ENCODE measurements at regions not wholly inside any gene's neighbourhood (a gene's known extent, or its start where the extent isn't known, plus 50 kb on each side); places are given as distances from the start of the nearest gene placed in this dataset.

- H3K9ac ChIP-seq, result no peak overlapping the region
- H3K4me2 ChIP-seq, result no peak overlapping the region
- no peaks in the 10 kb centered on the region; the same call in 1 of the 2 replicates for H3K27me3 ChIP-seq (ENCODE audit: insufficient read depth, low read depth)
- H3K4me1 ChIP-seq (ENCODE audit: low read depth, poor library complexity, severe bottlenecking), result peaks cover 13% of the 10 kb centered on the region
- no peak for TF ChIP-seq CTCF (conservative IDR thresholded peaks at IDR 0.05; ENCODE audit: low read depth, low read length)
- no peak overlapping the region for H2AFZ ChIP-seq (ENCODE audit: low read depth)
- H3K27ac ChIP-seq, result no peak overlapping the region
- no peaks in the 10 kb centered on the region for H4K20me1 ChIP-seq (ENCODE audit: insufficient read depth)
- H3K4me3 ChIP-seq (IDR thresholded peaks at IDR 0.05; ENCODE audit: insufficient read depth, low read depth, low read length), result no peak overlapping the region
- H3K36me3 ChIP-seq (ENCODE audit: insufficient read depth), result no peaks in the 10 kb centered on the region
- H3K79me2 ChIP-seq (ENCODE audit: insufficient read depth, low read depth), result no peaks in the 10 kb centered on the region
Measured at GRCh38 chr9:16025627-16026026, 472.8 kb downstream of the CCDC171 start.

GRCh38 chr9:16026886-16027285, 474.0 kb downstream of the CCDC171 start:
- TF ChIP-seq CTCF (conservative IDR thresholded peaks at IDR 0.05; ENCODE audit: low read depth, low read length), result no peak
- Histone ChIP-seq H3K36me3 (ENCODE audit: insufficient read depth) (no peaks in the 10 kb centered on the region), H4K20me1 (ENCODE audit: insufficient read depth) (no peaks in the 10 kb centered on the region), H3K4me2 (no peak overlapping the region), H3K4me3 (IDR thresholded peaks at IDR 0.05; ENCODE audit: insufficient read depth, low read depth, low read length) (no peak overlapping the region), H3K27me3 (ENCODE audit: insufficient read depth, low read depth) (no peaks in the 10 kb centered on the region; the same call in 1 of the 2 replicates), H3K4me1 (ENCODE audit: low read depth, poor library complexity, severe bottlenecking) (peaks cover 23% of the 10 kb centered on the region), H2AFZ (ENCODE audit: low read depth) (no peak overlapping the region), H3K9ac (no peak overlapping the region), H3K27ac (no peak overlapping the region), H3K79me2 (ENCODE audit: insufficient read depth, low read depth) (no peaks in the 10 kb centered on the region)

- Histone ChIP-seq H3K4me1 (ENCODE audit: low read depth, poor library complexity, severe bottlenecking) (peaks cover 23% of the 10 kb centered on the region), H3K27ac (no peak overlapping the region)
Measured at GRCh38 chr9:16028548-16028947, 475.7 kb downstream of the CCDC171 start.

GRCh38 chr9:16029046-16029615, 476.3 kb downstream of the CCDC171 start:
- Histone ChIP-seq H3K27ac (no peak overlapping the region), H3K79me2 (ENCODE audit: insufficient read depth, low read depth) (no peaks in the 10 kb centered on the region), H3K4me3 (IDR thresholded peaks at IDR 0.05; ENCODE audit: insufficient read depth, low read depth, low read length) (no peak overlapping the region), H2AFZ (ENCODE audit: low read depth) (no peak overlapping the region), H3K4me1 (ENCODE audit: low read depth, poor library complexity, severe bottlenecking) (peaks cover 23% of the 10 kb centered on the region), H3K9ac (no peak overlapping the region), H3K4me2 (no peak overlapping the region), H3K27me3 (ENCODE audit: insufficient read depth, low read depth) (no peaks in the 10 kb centered on the region; the same call in 1 of the 2 replicates), H4K20me1 (ENCODE audit: insufficient read depth) (no peaks in the 10 kb centered on the region), H3K36me3 (ENCODE audit: insufficient read depth) (no peaks in the 10 kb centered on the region)
- no peak for TF ChIP-seq CTCF (conservative IDR thresholded peaks at IDR 0.05; ENCODE audit: low read depth, low read length)

More at GRCh38 chr9:16028548-16028947, 475.7 kb downstream of the CCDC171 start:
- Histone ChIP-seq H3K79me2 (ENCODE audit: insufficient read depth, low read depth) (no peaks in the 10 kb centered on the region), H3K36me3 (ENCODE audit: insufficient read depth) (no peaks in the 10 kb centered on the region), H3K4me2 (no peak overlapping the region), H2AFZ (ENCODE audit: low read depth) (no peak overlapping the region), H3K4me3 (IDR thresholded peaks at IDR 0.05; ENCODE audit: insufficient read depth, low read depth, low read length) (no peak overlapping the region), H3K9ac (no peak overlapping the region), H4K20me1 (ENCODE audit: insufficient read depth) (no peaks in the 10 kb centered on the region), H3K27me3 (ENCODE audit: insufficient read depth, low read depth) (no peaks in the 10 kb centered on the region; the same call in 1 of the 2 replicates)
- TF ChIP-seq CTCF (conservative IDR thresholded peaks at IDR 0.05; ENCODE audit: low read depth, low read length), result no peak

Measured in KMS-11 (cell line).